Type B pancreatic cell (in vitro differentiated cells): ENCODE measurements at regions not wholly inside any gene's neighbourhood (a gene's known extent, or its start where the extent isn't known, plus 50 kb on each side); places are given as distances from the start of the nearest gene placed in this dataset.
A peak's percentile ranks its signal among the peaks of the same experiment; 100 is the strongest.

ENCODE experiments used
- DNase-seq: peaks from one replicate; pipeline ENCODE4 v3.0.0; 2021; ENCODE audit warnings: mixed read lengths; ENCODE audit not compliant: unreplicated experiment; ENCODE audit errors: extremely low spot score
- H3K27ac Mint-ChIP-seq: 2 replicates; pipeline ENCODE4 v1.8.0; 2021; ENCODE audit warnings: mild to moderate bottlenecking, mixed read lengths
- H3K27me3 Mint-ChIP-seq: 2 replicates; pipeline ENCODE4 v1.8.0; 2021; ENCODE audit warnings: mixed read lengths
- H3K36me3 Mint-ChIP-seq: 2 replicates; pipeline ENCODE4 v1.8.0; 2021; ENCODE audit warnings: mixed read lengths
- H3K4me1 Mint-ChIP-seq: one replicate; pipeline ENCODE4 v1.8.0; 2021; ENCODE audit warnings: mixed read lengths; ENCODE audit not compliant: unreplicated experiment
- H3K4me3 Mint-ChIP-seq: 2 replicates; pipeline ENCODE4 v1.8.0; 2021; ENCODE audit warnings: mild to moderate bottlenecking, mixed read lengths
- H3K9me3 Mint-ChIP-seq: 2 replicates; pipeline ENCODE4 v1.8.0; 2021; ENCODE audit warnings: mixed read lengths
- TF ChIP-seq, protein P1 (sequence below): fragments of 200-600 bp; sonication (generic); conservative IDR thresholded peaks from 2 replicates; pipeline ENCODE4 v1.5.0; 2021; ENCODE audit warnings: antibody characterized with exemption, mild to moderate bottlenecking

DNA sequence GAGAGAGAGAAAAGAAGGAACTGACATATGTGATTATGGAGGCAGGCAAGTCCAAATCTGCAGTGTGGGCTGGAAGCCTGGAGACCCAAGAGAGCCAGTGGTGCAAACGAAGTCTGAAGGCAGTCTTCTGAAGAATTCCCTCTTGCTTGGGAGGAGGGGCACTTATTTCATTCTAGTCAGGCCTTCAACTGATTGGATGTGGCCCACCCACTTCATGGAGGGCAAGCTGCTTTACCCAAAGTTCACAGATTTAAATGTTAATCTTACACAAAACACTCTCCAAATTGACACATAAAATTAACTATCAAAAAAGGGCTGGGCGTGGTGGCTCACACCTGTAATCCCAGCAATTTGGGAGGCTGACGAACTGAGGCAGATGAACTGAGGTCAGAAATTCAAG is 103.5 kb upstream of the RAB3GAP2 start:
- TF ChIP-seq, protein P1, sequence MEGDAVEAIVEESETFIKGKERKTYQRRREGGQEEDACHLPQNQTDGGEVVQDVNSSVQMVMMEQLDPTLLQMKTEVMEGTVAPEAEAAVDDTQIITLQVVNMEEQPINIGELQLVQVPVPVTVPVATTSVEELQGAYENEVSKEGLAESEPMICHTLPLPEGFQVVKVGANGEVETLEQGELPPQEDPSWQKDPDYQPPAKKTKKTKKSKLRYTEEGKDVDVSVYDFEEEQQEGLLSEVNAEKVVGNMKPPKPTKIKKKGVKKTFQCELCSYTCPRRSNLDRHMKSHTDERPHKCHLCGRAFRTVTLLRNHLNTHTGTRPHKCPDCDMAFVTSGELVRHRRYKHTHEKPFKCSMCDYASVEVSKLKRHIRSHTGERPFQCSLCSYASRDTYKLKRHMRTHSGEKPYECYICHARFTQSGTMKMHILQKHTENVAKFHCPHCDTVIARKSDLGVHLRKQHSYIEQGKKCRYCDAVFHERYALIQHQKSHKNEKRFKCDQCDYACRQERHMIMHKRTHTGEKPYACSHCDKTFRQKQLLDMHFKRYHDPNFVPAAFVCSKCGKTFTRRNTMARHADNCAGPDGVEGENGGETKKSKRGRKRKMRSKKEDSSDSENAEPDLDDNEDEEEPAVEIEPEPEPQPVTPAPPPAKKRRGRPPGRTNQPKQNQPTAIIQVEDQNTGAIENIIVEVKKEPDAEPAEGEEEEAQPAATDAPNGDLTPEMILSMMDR = no peak
- Mint-ChIP-seq H3K27ac (peak overlapping the region; percentile 14), H3K4me1 (peaks cover 15% of the 10 kb centered on the region), H3K9me3 (peaks cover 12% of the 10 kb centered on the region), H3K36me3 (no peaks in the 10 kb centered on the region), H3K4me3 (no peak overlapping the region), H3K27me3 (no peaks in the 10 kb centered on the region)
- DNase-seq = no peak

DNA sequence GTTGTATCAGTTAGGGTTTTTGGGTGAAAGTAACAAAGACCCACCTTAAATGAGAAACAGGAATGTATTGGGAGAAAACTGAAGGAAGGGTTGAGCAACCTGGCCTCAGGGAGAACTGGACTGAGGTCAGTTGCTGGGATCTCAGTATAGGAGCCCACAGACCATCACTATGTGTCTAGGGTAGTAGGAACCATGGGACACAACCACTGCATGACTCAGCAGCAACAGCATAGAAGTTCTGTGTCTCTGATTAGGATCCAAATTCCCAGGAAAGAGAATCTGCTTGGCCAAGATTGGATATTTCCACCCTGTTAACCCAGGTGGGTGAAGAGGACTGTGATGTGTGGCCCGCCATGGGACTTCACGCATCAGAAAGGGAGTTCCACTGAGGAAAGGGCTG is 102.2 kb upstream of the RAB3GAP2 start:
- Mint-ChIP-seq H3K4me3 (no peak overlapping the region), H3K27me3 (no peaks in the 10 kb centered on the region), H3K27ac (no peak overlapping the region), H3K36me3 (no peaks in the 10 kb centered on the region), H3K9me3 (peaks cover 5% of the 10 kb centered on the region), H3K4me1 (peaks cover 26% of the 10 kb centered on the region)
- TF ChIP-seq, protein P1 = no peak
- DNase-seq = no peak

GRCh38 chr1:220372451-220372850 is 100.2 kb upstream of the RAB3GAP2 start:
- no peak overlapping the region for H3K27ac Mint-ChIP-seq
- H3K27me3 Mint-ChIP-seq = no peaks in the 10 kb centered on the region
- no peak overlapping the region for H3K4me3 Mint-ChIP-seq
- H3K9me3 Mint-ChIP-seq = peaks cover 9% of the 10 kb centered on the region
- H3K4me1 Mint-ChIP-seq = peaks cover 39% of the 10 kb centered on the region
- H3K36me3 Mint-ChIP-seq = peaks cover 3% of the 10 kb centered on the region
- TF ChIP-seq, protein P1 = no peak
- DNase-seq = no peak

DNA sequence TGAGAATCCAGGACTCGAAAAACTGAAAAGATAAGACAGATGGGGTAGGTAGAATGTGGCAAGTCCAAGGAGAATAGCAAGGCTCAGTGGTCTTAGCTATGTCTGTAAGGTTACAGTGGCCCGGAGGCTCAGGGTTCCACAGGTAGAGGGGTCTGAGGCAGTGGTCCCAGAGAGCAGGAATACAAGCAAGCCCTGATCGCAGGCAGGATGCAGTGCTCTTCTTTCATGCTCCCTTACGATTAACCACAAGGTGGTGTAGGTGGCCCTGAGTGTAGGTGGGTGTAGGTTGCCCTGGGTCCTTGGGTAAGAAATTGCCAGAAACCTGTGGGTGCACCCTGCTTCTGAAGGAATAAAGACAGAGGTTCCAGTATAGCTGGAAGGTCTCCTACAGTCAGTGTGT is 99.1 kb upstream of the RAB3GAP2 start:
- Mint-ChIP-seq H3K9me3 (peaks cover 9% of the 10 kb centered on the region), H3K27me3 (no peaks in the 10 kb centered on the region), H3K36me3 (peaks cover 3% of the 10 kb centered on the region), H3K4me1 (peaks cover 39% of the 10 kb centered on the region), H3K4me3 (peak overlapping the region; percentile 32), H3K27ac (peak overlapping the region; percentile 99)
- TF ChIP-seq, protein P1 = no peak
- DNase-seq = no peak

GRCh38 chr1:220370041-220370700 is 97.9 kb upstream of the RAB3GAP2 start:
- Mint-ChIP-seq H3K4me1 (peaks cover 39% of the 10 kb centered on the region), H3K27ac (peak overlapping the region; percentile 99)

More at GRCh38 chr1:220370041-220370700, 97.9 kb upstream of the RAB3GAP2 start:
- no peak for DNase-seq
- TF ChIP-seq, protein P1 = no peak
- Mint-ChIP-seq H3K4me3 (peak overlapping the region; percentile 26), H3K36me3 (peaks cover 3% of the 10 kb centered on the region), H3K9me3 (peaks cover 9% of the 10 kb centered on the region), H3K27me3 (no peaks in the 10 kb centered on the region)
